ENCODE measurements at regions not wholly inside any gene's neighbourhood (a gene's known extent, or its start where the extent isn't known, plus 50 kb on each side); places are given as distances from the start of the nearest gene placed in this dataset.

DNA sequence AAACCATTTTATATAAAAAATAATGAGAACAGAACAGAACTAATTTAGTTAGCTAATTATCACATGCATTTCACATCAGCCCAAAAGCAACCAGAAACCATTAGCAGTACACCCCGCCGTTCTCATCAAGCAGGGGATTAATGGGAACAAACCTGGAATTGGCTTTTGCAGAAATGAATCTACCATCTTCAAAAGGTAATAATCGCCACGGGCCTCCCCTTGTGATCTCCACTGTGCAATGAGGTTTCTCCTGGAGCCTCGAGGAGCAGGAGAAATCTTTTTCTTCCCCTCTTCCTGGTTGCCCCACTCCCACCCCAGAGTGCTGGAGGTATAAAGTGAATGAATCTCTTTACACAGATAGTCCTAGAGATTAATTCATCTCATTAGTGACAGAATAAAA is 1003.5 kb downstream of the AGBL1 start:
- TF ChIP-seq ELF4 (IDR thresholded peaks at IDR 0.05) (no peak), FOXA1 (IDR thresholded peaks at IDR 0.05) (no peak), CTBP1 (IDR thresholded peaks at IDR 0.05; ENCODE audit: borderline replicate concordance) (no peak), TARDBP (IDR thresholded peaks at IDR 0.05) (no peak), L3MBTL2 (conservative IDR thresholded peaks at IDR 0.05) (no peak), FOXM1 (IDR thresholded peaks at IDR 0.05; ENCODE audit: borderline replicate concordance) (no peak), HDGF (IDR thresholded peaks at IDR 0.05; ENCODE audit: borderline replicate concordance) (no peak), LEF1 (IDR thresholded peaks at IDR 0.05; ENCODE audit: borderline replicate concordance) (no peak), ARNT (IDR thresholded peaks at IDR 0.05) (no peak), ZNF384 (IDR thresholded peaks at IDR 0.05) (no peak)
- no peak for DNase-seq (ENCODE audit: extremely low spot score)
- POLR2A ChIA-PET: no interaction called here
- CTCF ChIA-PET: no interaction called here

DNA sequence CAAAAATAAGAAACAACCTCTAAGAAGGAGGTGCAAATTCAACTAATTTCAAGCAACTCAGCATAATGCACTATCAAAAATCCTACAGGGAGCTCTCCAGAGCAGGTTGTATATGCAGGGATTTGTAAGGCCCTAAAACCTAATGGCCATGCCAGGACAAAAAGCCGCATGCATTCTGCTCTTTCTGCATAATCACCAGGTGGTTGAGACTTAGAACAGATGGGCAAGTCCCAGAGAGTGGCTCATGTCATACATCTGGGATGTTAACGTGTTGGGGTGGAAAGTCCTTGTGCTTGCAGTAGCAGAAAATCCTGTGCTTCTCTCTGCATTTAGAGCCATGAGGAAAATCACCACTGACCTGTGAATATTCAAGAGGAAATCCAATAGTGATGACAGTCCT is 1002.9 kb downstream of the AGBL1 start:
- ChIA-PET POLR2A (no interaction called here), CTCF (no interaction called here)
- no peak for DNase-seq (ENCODE audit: extremely low spot score)
- TF ChIP-seq FOXM1 (IDR thresholded peaks at IDR 0.05; ENCODE audit: borderline replicate concordance): no peak
- no peak for TF ChIP-seq SUZ12 (IDR thresholded peaks at IDR 0.05)
- no peak for TF ChIP-seq L3MBTL2 (conservative IDR thresholded peaks at IDR 0.05)
- TF ChIP-seq BHLHE40 (IDR thresholded peaks at IDR 0.05; ENCODE audit: borderline replicate concordance): no peak
- TF ChIP-seq SP1 (IDR thresholded peaks at IDR 0.05): no peak
- TF ChIP-seq NFRKB (IDR thresholded peaks at IDR 0.05): no peak
- no peak for TF ChIP-seq ELF4 (IDR thresholded peaks at IDR 0.05)
- TF ChIP-seq CTBP1 (IDR thresholded peaks at IDR 0.05; ENCODE audit: borderline replicate concordance): no peak
- no peak for TF ChIP-seq HDGF (IDR thresholded peaks at IDR 0.05; ENCODE audit: borderline replicate concordance)
- no peak for TF ChIP-seq FOXK2 (IDR thresholded peaks at IDR 0.05)
- TF ChIP-seq, protein P1, sequence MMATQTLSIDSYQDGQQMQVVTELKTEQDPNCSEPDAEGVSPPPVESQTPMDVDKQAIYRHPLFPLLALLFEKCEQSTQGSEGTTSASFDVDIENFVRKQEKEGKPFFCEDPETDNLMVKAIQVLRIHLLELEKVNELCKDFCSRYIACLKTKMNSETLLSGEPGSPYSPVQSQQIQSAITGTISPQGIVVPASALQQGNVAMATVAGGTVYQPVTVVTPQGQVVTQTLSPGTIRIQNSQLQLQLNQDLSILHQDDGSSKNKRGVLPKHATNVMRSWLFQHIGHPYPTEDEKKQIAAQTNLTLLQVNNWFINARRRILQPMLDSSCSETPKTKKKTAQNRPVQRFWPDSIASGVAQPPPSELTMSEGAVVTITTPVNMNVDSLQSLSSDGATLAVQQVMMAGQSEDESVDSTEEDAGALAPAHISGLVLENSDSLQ (IDR thresholded peaks at IDR 0.05): no peak
- TF ChIP-seq LEF1 (IDR thresholded peaks at IDR 0.05; ENCODE audit: borderline replicate concordance): no peak
- TF ChIP-seq ZNF384 (IDR thresholded peaks at IDR 0.05): no peak
- no peak for TF ChIP-seq FOXA1 (IDR thresholded peaks at IDR 0.05)
- TF ChIP-seq TARDBP (IDR thresholded peaks at IDR 0.05): no peak
- no peak for TF ChIP-seq ARNT (IDR thresholded peaks at IDR 0.05)

DNA sequence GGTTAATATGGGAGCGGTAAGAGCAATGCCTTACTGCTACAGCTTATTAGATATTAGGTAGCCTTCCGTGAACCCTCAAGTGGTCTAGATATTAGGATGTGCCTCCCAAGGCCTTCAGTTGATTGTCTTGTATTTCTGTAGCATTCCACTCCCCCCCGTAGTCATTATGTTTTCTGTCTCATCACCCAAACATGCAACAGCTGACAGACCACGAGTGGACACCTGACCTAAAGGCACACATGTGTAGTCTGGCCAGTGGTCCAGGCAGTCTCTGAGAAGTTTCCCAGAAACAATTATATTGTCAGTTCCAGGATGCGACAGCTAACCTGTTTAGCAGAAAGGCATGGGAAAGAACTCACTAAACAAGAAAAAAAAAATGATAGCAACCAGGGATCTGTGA is 1000.9 kb downstream of the AGBL1 start:
- no peak for DNase-seq (ENCODE audit: extremely low spot score)
- TF ChIP-seq NFRKB (IDR thresholded peaks at IDR 0.05): no peak
- no peak for TF ChIP-seq FOXA1 (IDR thresholded peaks at IDR 0.05)
- no peak for TF ChIP-seq SP1 (IDR thresholded peaks at IDR 0.05)
- TF ChIP-seq, protein P1 (IDR thresholded peaks at IDR 0.05): no peak
- no peak for TF ChIP-seq TARDBP (IDR thresholded peaks at IDR 0.05)
- no peak for TF ChIP-seq ARNT (IDR thresholded peaks at IDR 0.05)
- no peak for TF ChIP-seq BHLHE40 (IDR thresholded peaks at IDR 0.05; ENCODE audit: borderline replicate concordance)
- TF ChIP-seq ZNF384 (IDR thresholded peaks at IDR 0.05): no peak
- no peak for TF ChIP-seq HDGF (IDR thresholded peaks at IDR 0.05; ENCODE audit: borderline replicate concordance)
- TF ChIP-seq L3MBTL2 (conservative IDR thresholded peaks at IDR 0.05): no peak
- TF ChIP-seq CTBP1 (IDR thresholded peaks at IDR 0.05; ENCODE audit: borderline replicate concordance): no peak
- no peak for TF ChIP-seq ELF4 (IDR thresholded peaks at IDR 0.05)
- TF ChIP-seq SUZ12 (IDR thresholded peaks at IDR 0.05): no peak
- TF ChIP-seq FOXK2 (IDR thresholded peaks at IDR 0.05): no peak
- no peak for TF ChIP-seq FOXM1 (IDR thresholded peaks at IDR 0.05; ENCODE audit: borderline replicate concordance)
- ChIA-PET CTCF (no interaction called here), POLR2A (no interaction called here)
